ENCODE measurements at regions not wholly inside any gene's neighbourhood (a gene's known extent, or its start where the extent isn't known, plus 50 kb on each side); places are given as distances from the start of the nearest gene placed in this dataset.
"Not testable (repeated sequence)": the region's sequence is repeated elsewhere in the genome, so short reads cannot be mapped to it uniquely, and the experiment has no call there.

- DNase-seq, result no peak
Observed at GRCh38 chr5:63553073-63553472, 409.2 kb downstream of the HTR1A start.

DNA sequence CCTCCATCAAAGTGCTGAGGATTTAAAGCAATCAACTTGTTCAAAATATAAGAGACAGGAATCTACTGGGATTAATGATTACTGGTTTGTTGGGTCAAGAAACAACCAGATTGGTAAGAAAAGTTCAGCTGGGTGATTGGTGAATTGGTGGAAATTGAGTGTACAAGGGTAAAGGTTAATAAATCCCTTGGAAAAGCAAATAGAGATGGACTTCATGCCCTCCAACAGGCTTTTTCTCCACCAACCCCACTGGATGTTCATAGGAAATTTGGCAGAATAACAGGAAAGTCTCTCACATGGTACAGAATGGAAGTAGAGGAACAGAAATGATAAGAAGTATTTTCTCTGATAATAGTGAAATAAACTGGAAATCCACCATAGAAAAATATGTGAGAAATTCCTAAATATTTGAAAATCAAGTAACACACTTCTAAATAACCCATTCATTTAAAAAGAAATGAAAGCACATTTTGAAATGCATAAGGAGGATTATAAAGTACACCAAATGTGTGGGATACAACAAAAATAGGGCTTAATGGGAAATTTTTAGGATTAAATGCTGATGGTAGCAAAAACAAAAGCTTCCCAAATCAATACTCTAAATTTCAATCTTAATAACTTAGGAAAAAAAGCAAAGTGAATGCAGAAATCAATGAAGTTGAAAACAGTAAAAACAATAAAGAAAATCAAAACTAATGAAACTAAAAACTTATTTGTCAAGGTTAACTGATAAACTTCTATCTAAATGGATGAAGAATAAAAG lies 426.2 kb downstream of the HTR1A start:
- no peak for DNase-seq

DNA sequence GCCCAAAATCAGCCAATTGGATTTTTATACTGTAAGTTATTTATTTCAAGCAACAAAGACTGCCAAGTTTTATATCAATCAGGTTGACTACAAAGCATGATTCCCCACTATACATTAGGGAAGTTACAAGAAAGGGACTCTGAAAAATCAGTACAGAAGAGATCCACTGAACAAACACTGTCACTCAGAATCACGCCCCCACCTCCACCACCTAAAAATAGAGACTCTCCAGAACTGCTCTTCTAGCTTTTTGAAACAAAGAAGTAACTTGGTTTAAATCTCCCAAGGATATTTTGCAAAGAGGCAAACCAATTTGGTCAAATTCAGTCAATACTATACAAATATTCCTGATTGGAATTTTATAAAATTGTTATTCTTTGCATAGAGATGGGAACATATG lies 438.0 kb downstream of the HTR1A start:
- no peak for DNase-seq

GRCh38 chr5:63516006-63516405 lies 446.2 kb downstream of the HTR1A start:
- no peak for DNase-seq

- no peak for DNase-seq
Observed at GRCh38 chr5:63500242-63500641, 462.0 kb downstream of the HTR1A start.

GRCh38 chr5:63495225-63495624 lies 467.0 kb downstream of the HTR1A start:
- no peak for DNase-seq

- no peak for DNase-seq
Observed at GRCh38 chr5:63483338-63483737, 478.9 kb downstream of the HTR1A start.

DNA sequence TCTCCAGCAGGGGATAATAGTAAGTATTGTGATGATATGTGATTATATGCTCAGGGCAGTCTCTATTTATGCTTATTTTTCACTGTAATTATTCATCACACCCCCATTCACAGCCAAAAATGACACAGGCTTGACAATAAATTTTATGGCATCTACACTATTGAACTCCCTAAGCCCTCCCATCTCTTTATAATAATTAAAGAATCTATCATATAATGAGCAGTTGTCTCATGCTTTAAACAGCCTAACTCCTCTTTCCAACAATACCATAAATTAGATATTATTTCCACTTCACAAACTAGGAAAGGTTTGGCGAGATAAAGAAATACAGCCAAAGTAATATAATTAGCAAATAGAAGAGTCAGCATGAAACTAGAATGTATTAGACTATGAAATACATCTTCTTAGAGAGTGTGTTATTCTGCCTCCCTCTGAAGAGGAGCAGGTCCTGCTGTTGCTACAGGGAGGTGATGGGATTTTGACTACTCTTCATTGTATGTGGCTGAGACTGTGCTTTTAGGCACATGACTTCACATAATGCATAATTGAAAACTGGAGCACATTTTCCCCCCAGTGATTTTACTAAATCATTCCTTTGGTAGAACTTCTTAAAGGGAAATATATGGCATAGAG lies 488.8 kb downstream of the HTR1A start:
- DNase-seq, result no peak

- no peak for DNase-seq
Observed at GRCh38 chr5:63456279-63456678, 506.0 kb downstream of the HTR1A start.

DNA sequence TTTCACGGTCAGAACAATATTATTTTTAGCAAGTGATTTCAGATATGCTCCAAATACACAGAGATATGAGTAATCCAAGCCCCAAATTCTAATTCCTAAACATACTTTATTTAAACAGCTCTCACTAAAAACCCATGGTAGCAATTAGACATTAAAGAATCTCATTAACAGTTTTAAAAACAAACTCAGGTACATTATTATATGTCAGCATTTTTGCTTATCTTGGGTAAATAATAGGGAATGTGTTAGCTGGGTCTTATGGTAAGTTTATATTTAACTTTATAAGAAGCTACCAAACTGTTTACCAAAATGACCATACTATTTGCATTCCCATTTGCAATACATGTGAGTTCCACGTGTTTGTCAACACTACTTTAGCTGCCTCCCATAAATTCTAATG lies 511.1 kb downstream of the HTR1A start:
- no peak for DNase-seq

GRCh38 chr5:63439537-63439936 lies 522.7 kb downstream of the HTR1A start:
- no peak for DNase-seq

DNA sequence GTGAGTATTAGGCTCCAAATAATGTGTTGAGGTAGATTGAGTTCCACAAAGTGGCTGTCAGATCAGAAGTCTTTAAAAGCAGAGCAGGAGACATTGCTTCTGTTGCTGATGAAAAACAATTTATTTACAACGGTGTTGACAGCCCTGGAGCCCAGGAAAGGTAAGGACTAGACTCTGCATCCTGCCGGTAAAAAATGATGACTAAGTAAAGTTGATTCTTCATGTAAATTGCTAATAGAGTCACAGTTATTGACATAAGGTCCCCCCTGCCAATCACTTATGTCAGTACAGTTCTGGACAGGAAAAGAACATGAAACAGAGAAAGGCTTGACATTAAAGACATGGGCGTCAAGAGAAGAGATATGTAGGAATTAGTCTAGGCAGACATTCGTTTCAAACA lies 552.5 kb downstream of the HTR1A start:
- no peak for DNase-seq

GRCh38 chr5:63408984-63409383 lies 553.3 kb downstream of the HTR1A start:
- no peak for DNase-seq

DNA sequence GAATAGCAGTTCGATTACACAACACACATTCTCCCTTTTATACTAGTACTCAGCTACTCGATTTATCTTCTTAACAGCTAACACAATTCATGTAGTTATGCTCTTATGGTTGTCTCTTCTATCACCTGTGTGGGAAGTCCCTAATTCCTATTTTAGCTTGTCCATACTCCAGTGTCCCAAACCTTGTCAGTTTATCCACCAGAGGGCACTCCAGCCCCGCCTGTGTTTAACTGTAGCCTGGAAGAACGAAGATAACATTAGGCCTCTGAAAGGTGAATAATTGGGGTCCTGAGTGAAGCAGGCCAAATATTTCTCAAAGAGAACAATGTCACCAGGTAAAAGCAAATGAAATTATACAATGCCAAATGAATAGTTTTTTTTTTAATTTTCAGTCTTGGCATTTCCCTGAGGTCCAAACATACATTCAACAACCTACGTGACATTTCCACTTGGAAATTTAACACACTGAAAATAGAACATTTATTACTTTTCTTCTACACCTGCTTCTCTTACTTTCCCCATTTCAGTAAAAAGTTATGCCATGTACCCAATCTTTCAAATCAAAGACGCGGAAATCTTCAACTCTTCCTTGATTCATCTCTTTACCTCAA lies 560.7 kb downstream of the HTR1A start:
- peak; percentile 48 to 68 (median 51) for DNase-seq

DNA sequence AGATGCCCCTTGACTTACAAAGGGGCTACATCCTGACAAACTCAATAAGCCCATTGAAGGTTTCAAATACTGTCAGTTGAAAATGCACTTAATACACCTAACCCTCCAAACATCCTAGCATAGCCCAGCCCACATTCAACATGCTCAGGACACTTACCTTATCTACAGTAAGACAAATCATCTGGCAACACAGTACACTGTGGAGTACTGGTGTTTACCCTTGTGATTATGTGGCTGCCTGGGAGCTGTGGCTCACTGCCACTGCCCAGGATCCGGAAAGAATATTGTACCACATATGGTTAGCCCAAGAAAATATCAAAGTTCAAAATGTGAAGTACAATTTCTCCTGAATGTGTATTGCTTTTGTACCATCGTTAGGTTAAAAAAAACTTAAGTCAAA lies 562.2 kb downstream of the HTR1A start:
- no peak for DNase-seq

DNA sequence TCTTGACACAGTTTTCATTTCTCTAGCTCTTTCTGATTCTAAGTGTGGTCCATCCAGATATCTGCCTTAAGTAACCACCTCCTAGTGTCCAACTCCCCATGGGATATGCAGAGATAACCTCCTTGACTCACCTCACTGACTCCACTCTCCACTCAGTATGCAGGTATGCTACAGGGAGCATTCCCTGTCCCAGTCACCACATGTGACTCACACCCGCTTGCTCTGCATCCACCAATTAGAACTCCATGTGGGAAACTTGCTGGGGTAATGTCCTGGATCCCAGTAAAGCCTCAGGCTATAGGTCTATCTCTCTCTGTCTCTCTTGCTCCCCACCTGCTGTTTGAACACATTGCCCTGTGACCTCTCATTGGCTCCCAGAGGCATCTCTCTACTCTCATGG lies 563.9 kb downstream of the HTR1A start:
- no peak for DNase-seq

GRCh38 chr5:63388188-63388587 lies 574.1 kb downstream of the HTR1A start:
- DNase-seq, result not testable (repeated sequence)

GRCh38 chr5:63375851-63376250 lies 586.4 kb downstream of the HTR1A start:
- DNase-seq, result no peak

DNA sequence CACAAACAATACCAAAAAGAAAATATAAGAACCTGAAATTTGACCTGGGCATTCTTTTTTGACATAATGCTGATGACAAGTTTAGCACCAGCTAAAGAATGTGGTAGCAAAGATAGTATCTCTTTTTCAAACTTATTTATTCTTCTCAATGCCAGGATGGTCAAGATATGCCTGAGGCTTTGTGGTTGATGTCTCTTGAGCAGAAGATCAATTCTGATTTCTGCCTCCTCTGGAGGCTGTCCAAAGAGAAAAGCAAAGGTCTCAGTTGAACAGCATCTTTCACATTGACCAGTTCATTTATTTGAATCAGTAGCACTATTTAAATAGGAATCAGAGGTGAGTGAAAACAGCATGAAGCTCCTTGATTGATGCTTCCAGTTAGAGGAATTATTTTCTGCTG lies 588.2 kb downstream of the HTR1A start:
- DNase-seq, result no peak

DNA sequence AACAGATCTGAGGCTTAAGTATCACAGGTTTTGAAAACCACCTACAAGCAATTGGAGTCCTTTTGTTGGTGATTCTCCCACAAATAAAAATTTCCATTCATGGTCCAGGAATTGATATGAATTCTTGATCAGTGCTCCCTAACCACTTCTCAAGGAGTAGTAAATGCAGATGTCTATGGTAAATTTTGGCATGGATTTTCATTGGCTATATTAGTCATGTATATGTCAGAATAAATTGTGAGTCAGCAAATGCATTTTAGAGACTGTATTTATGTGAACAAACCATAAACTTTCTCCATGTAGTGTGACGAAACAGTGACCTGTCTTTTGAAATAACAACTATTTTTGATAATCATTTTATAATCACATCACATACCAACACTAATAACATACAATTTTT lies 611.1 kb downstream of the HTR1A start:
- no peak for DNase-seq

DNA sequence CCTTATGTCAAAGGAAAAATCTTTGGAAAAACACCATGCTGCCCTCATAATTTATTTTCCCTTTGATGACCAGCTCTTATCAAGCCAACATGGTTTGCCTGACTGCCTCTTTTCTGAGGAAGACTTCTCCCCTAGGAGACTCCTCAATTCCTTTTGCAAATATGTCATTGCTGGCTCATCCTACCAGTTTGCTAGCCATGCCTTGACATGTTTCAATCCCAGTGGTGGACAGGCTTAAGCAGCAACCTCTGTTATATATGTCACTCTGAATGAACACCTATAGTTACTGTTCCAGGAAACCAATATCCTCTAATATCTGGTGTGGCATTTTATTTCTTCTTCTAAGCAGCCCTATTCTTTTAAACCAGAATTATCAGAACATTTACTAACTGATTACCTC lies 615.8 kb downstream of the HTR1A start:
- DNase-seq, result no peak

- no peak for DNase-seq
Observed at GRCh38 chr5:63341442-63341841, 620.8 kb downstream of the HTR1A start.

DNA sequence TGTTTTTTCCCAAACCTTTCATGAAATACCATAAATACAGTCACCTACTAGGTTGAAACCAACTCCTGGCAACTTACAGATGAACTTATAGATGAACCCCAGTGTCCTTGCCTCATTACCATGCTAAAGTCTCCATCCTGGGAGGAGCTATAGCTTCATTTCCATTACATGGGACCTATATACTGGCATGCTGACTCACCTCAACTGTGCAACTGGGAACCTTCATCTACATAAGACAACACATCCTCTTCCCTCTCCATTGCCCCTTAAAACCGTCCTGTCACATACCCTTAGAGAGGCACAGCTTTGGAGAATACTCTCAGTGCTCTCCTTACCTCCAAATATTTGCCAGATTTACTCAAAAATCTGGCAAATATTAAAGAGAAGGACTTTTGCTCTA lies 638.3 kb downstream of the HTR1A start:
- no peak for DNase-seq

DNA sequence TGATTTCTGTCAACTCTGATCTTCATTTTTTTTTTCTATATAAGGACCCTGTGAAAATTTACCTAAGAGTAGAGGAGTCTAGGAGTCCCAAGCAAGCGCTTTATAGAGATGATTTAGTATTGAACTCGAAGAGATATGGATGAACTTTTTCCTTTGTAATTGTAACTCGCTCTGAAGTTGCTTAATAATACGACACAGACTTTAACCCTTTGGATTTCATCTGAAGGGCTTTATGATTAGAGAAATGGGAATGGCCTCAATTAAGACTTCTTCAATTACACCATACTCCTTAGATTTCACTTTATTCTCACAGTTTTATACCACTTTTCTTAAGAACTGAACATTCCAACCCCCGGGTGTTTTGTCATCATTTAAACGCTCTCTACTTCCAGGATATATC lies 647.7 kb downstream of the HTR1A start:
- DNase-seq, result no peak

Data from suppressor macrophage (primary cell).